ENCODE measurements at regions not wholly inside any gene's neighbourhood (a gene's known extent, or its start where the extent isn't known, plus 50 kb on each side); places are given as distances from the start of the nearest gene placed in this dataset.

- TF ChIP-seq EZH2phosphoT487 (IDR thresholded peaks at IDR 0.05; ENCODE audit: insufficient read depth, low read depth) = no peak
- TF ChIP-seq EZH2 (IDR thresholded peaks at IDR 0.05; ENCODE audit: insufficient read depth, poor library complexity, severe bottlenecking) = no peak
Measured at GRCh38 chr2:48819206-48819735, 63.7 kb upstream of the LHCGR start.
